HG03571 (cell line): ENCODE measurements at regions not wholly inside any gene's neighbourhood (a gene's known extent, or its start where the extent isn't known, plus 50 kb on each side); places are given as distances from the start of the nearest gene placed in this dataset.

ENCODE experiments used
- ATAC-seq: cut with Tn5 transposase; IDR thresholded peaks from one replicate; pipeline ENCODE4 v1.9.1; 2021; ENCODE audit not compliant: unreplicated experiment

- no peak for ATAC-seq
Measured at GRCh38 chr18:37955201-37955600, 389.6 kb upstream of the CELF4 start.

- ATAC-seq: no peak
Measured at GRCh38 chr18:37953876-37954275, 388.3 kb upstream of the CELF4 start.

- no peak for ATAC-seq
Measured at GRCh38 chr18:37948471-37948870, 382.9 kb upstream of the CELF4 start.

GRCh38 chr18:37946324-37946723 is 380.7 kb upstream of the CELF4 start:
- ATAC-seq: no peak

- ATAC-seq: no peak
Measured at GRCh38 chr18:37944700-37945270, 379.2 kb upstream of the CELF4 start.

- no peak for ATAC-seq
Measured at GRCh38 chr18:37937287-37937686, 371.7 kb upstream of the CELF4 start.

GRCh38 chr18:37935086-37935485 is 369.5 kb upstream of the CELF4 start:
- no peak for ATAC-seq

- ATAC-seq: no peak
Measured at GRCh38 chr18:37930640-37931039, 365.0 kb upstream of the CELF4 start.

- no peak for ATAC-seq
Measured at GRCh38 chr18:37922162-37922561, 356.6 kb upstream of the CELF4 start.

GRCh38 chr18:37920865-37921264 is 355.3 kb upstream of the CELF4 start:
- no peak for ATAC-seq

GRCh38 chr18:37913051-37913450 is 347.5 kb upstream of the CELF4 start:
- ATAC-seq: no peak

GRCh38 chr18:37902344-37902743 is 336.7 kb upstream of the CELF4 start:
- no peak for ATAC-seq

- no peak for ATAC-seq
Measured at GRCh38 chr18:37900326-37900725, 334.7 kb upstream of the CELF4 start.

- ATAC-seq: no peak
Measured at GRCh38 chr18:37889963-37890362, 324.4 kb upstream of the CELF4 start.

GRCh38 chr18:37874721-37875120 is 309.1 kb upstream of the CELF4 start:
- ATAC-seq: no peak

GRCh38 chr18:37873416-37873815 is 307.8 kb upstream of the CELF4 start:
- ATAC-seq: no peak

GRCh38 chr18:37872562-37872961 is 307.0 kb upstream of the CELF4 start:
- ATAC-seq: no peak

GRCh38 chr18:37871561-37871960 is 306.0 kb upstream of the CELF4 start:
- ATAC-seq: no peak

- no peak for ATAC-seq
Measured at GRCh38 chr18:37869051-37869450, 303.5 kb upstream of the CELF4 start.

GRCh38 chr18:37864122-37864521 is 298.5 kb upstream of the CELF4 start:
- ATAC-seq: no peak

- ATAC-seq: no peak
Measured at GRCh38 chr18:37861981-37862380, 296.4 kb upstream of the CELF4 start.

GRCh38 chr18:37854396-37854795 is 288.8 kb upstream of the CELF4 start:
- no peak for ATAC-seq

GRCh38 chr18:37853706-37854105 is 288.1 kb upstream of the CELF4 start:
- no peak for ATAC-seq

- no peak for ATAC-seq
Measured at GRCh38 chr18:37852464-37852863, 286.9 kb upstream of the CELF4 start.
